ENCODE measurements at regions not wholly inside any gene's neighbourhood (a gene's known extent, or its start where the extent isn't known, plus 50 kb on each side); places are given as distances from the start of the nearest gene placed in this dataset.
"Not testable (repeated sequence)": the region's sequence is repeated elsewhere in the genome, so short reads cannot be mapped to it uniquely, and the experiment has no call there.

- not testable (repeated sequence) for DNase-seq (ENCODE audit: low read depth in 3 of 3)
Observed at GRCh38 chr3:6769532-6770396, 91.2 kb upstream of the GRM7 start.

- no peak for DNase-seq (ENCODE audit: low read depth in 3 of 3)
Observed at GRCh38 chr3:6770397-6770690, 90.6 kb upstream of the GRM7 start.

GRCh38 chr3:6771171-6771570 is 89.7 kb upstream of the GRM7 start:
- no peak for DNase-seq (ENCODE audit: low read depth in 3 of 3)

GRCh38 chr3:6779140-6779539 is 81.8 kb upstream of the GRM7 start:
- DNase-seq (ENCODE audit: low read depth in 3 of 3): no peak

- DNase-seq (ENCODE audit: low read depth in 3 of 3): no peak
Observed at GRCh38 chr3:6781092-6781491, 79.8 kb upstream of the GRM7 start.

GRCh38 chr3:6785726-6786125 is 75.2 kb upstream of the GRM7 start:
- no peak for DNase-seq (ENCODE audit: low read depth in 3 of 3)

- no peak for DNase-seq (ENCODE audit: low read depth in 3 of 3)
Observed at GRCh38 chr3:6791161-6791560, 69.8 kb upstream of the GRM7 start.

GRCh38 chr3:6799264-6799915 is 61.5 kb upstream of the GRM7 start:
- DNase-seq (ENCODE audit: low read depth in 3 of 3): peak in 1 of 3 experiments; percentile 6

GRCh38 chr3:6803619-6804018 is 57.3 kb upstream of the GRM7 start:
- no peak for DNase-seq (ENCODE audit: low read depth in 3 of 3)

GRCh38 chr3:6805236-6805635 is 55.7 kb upstream of the GRM7 start:
- no peak for DNase-seq (ENCODE audit: low read depth in 3 of 3)

GRCh38 chr3:6806991-6807390 is 53.9 kb upstream of the GRM7 start:
- DNase-seq (ENCODE audit: low read depth in 3 of 3): no peak

- DNase-seq (ENCODE audit: low read depth in 3 of 3): no peak
Observed at GRCh38 chr3:6807967-6808588, 52.8 kb upstream of the GRM7 start.

GRCh38 chr3:6809349-6809748 is 51.6 kb upstream of the GRM7 start:
- no peak for DNase-seq (ENCODE audit: low read depth in 3 of 3)

Data from stimulated activated CD4-positive, alpha-beta T cell treated with anti-CD3 and anti-CD28 coated beads, TNF-alpha, amount 100 ng/mL, for 24 hours (primary cell).